Esophagus muscularis mucosa (tissue), 3 donors: ENCODE measurements at regions not wholly inside any gene's neighbourhood (a gene's known extent, or its start where the extent isn't known, plus 50 kb on each side); places are given as distances from the start of the nearest gene placed in this dataset.

Experiments used
- POLR2A ChIP-seq: fragments of 450-650 bp; IDR thresholded peaks from one replicate; pipeline ENCODE4 v1.6.1; 2017; ENCODE audit warnings: antibody characterized with exemption, moderate library complexity, mild to moderate bottlenecking, low read depth
- POLR2AphosphoS5 ChIP-seq, 2 donors: sonication (generic); formaldehyde crosslinking; IDR thresholded peaks; one replicate each; pipeline ENCODE4 v1.6.1; 2017; ENCODE audit warnings: antibody characterized with exemption in 2 of 2
- TF ChIP-seq, protein P1 (sequence below), 3 experiments: fragments of 200-600 bp in 2 of 3; fragments of 450-650 bp in 1 of 3; sonication (generic) in 2 of 3; IDR thresholded peaks; one replicate each; pipeline ENCODE4 v1.5.1; 2017 to 2019; ENCODE audit warnings: antibody characterized with exemption in 3 of 3, mild to moderate bottlenecking in 2 of 3, moderate library complexity in 1 of 3

DNA sequence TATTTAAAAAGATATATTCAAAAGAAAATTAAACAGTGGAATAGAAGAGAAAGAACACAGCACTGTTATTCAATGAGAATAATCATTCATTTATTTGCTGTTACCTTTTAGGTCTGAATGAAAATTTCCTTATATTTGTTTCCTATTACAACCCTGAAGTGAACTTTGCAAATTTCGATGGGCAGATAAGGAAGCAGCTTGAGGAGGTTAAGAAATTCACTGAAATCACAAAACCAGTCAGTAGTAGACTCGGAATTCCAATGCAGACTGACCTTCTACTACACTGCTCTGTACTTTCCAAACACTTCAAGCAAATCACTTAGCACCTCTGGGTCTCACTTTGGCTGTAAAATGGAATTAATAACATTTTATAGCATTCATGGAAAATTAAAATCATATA is 172.0 kb upstream of the TP63 start:
- TF ChIP-seq, protein P1, sequence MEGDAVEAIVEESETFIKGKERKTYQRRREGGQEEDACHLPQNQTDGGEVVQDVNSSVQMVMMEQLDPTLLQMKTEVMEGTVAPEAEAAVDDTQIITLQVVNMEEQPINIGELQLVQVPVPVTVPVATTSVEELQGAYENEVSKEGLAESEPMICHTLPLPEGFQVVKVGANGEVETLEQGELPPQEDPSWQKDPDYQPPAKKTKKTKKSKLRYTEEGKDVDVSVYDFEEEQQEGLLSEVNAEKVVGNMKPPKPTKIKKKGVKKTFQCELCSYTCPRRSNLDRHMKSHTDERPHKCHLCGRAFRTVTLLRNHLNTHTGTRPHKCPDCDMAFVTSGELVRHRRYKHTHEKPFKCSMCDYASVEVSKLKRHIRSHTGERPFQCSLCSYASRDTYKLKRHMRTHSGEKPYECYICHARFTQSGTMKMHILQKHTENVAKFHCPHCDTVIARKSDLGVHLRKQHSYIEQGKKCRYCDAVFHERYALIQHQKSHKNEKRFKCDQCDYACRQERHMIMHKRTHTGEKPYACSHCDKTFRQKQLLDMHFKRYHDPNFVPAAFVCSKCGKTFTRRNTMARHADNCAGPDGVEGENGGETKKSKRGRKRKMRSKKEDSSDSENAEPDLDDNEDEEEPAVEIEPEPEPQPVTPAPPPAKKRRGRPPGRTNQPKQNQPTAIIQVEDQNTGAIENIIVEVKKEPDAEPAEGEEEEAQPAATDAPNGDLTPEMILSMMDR (IDR thresholded peaks at IDR 0.05) = no peak
- TF ChIP-seq POLR2AphosphoS5 (IDR thresholded peaks at IDR 0.05) = no peak
- TF ChIP-seq POLR2A = no peak
